Mesodermal cell (in vitro differentiated cells): ENCODE measurements at regions not wholly inside any gene's neighbourhood (a gene's known extent, or its start where the extent isn't known, plus 50 kb on each side); places are given as distances from the start of the nearest gene placed in this dataset.
"Not testable (repeated sequence)": the region's sequence is repeated elsewhere in the genome, so short reads cannot be mapped to it uniquely, and the experiment has no call there.

Experiments used
- H3K27ac ChIP-seq: 2 replicates; pipeline ENCODE4 v1.7.0; 2013; ENCODE audit warnings: mild to moderate bottlenecking, low read depth, low read length, moderate library complexity; ENCODE audit not compliant: severe bottlenecking
- H3K36me3 ChIP-seq: 2 replicates; pipeline ENCODE4 v1.7.1; 2013; ENCODE audit warnings: mild to moderate bottlenecking, low read length, moderate library complexity; ENCODE audit not compliant: control insufficient read depth, insufficient read depth
- H3K4me1 ChIP-seq: one replicate; pipeline ENCODE4 v1.7.1; 2013; ENCODE audit warnings: mild to moderate bottlenecking, low read length; ENCODE audit not compliant: insufficient read depth, control insufficient read depth, poor library complexity, severe bottlenecking
- H3K4me3 ChIP-seq: 2 replicates; pipeline ENCODE4 v1.7.0; 2013; ENCODE audit warnings: low read length, control low read depth, mild to moderate bottlenecking; ENCODE audit not compliant: insufficient read depth, poor library complexity, severe bottlenecking; ENCODE audit errors: extremely low read depth
- H3K9me3 ChIP-seq: 2 replicates; pipeline ENCODE4 v1.7.1; 2013; ENCODE audit warnings: mild to moderate bottlenecking, low read length, moderate library complexity; ENCODE audit not compliant: control insufficient read depth
- WGBS, 2 experiments: methylation state at CpG; one replicate each; pipeline ENCODE4 v1.1.5; 2013; ENCODE audit warnings: missing lambda C conversion rate in 2 of 2; ENCODE audit not compliant: insufficient coverage in 2 of 2; 5-methylcytosine and 5-hydroxymethylcytosine counted together

DNA sequence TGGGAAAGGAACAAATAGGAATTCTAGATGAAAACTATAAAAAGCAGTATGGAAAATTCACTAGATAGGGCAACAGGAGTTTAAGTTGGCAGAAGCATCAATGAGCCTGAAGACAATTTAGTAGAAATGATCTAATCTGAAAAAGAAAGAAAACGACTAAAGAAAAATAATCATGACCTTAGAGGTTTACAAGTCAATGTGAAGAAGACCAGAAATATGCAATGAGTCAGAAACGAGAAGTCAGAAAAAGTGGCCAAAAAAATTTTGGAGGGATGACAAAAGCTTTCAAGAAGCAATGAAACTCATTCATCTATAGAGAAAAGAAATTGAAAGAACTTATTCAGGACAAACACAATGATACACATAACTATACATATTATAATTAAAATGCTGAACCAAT, 1244.0 kb downstream of the RPIA start:
- H3K4me1 ChIP-seq, H3K4me3 ChIP-seq, H3K9me3 ChIP-seq, H3K27ac ChIP-seq, H3K36me3 ChIP-seq: not testable (repeated sequence)
- no CpG with 5 or more reads among the region's 2 CpGs for WGBS, 2 experiments

DNA sequence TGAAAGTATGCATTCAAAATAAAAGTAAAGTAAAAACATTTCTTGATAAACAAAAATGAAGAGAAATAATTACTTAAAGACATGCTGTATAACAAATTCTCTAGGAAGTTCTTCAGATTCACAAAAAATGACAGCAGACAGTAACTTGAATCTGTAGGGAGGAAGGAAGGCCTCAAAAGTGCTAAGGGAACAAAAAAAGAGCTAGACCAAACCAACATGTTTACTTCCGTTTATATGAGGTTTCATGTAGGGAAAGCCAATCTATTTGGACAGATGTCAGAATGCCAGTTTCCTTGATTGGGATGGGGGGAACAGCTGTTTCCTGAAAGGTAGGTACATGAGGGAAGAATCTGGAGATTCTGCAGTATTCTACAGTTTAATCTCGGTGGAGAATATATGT, 1244.5 kb downstream of the RPIA start:
- no CpG with 5 or more reads among the region's 2 CpGs for WGBS, 2 experiments
- H3K27ac ChIP-seq: not testable (repeated sequence)

DNA sequence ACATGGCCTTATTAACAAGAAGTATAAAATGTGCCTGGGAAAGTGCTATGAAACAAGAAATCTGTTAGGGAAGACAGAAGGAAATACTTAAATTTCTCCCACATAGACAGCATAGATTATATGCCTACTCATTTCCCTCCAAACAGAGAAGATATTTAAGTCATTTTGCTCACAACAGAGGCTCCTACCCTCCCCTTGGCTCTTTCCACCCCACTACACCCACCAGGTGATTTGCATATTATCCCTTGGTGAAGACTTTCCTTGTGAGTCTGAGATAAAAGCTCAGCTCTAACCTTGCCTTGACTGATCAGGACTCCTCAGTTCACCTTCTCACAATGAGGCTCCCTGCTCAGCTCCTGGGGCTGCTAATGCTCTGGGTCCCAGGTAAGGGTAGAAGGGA, 1245.1 kb downstream of the RPIA start:
- not testable (repeated sequence) for H3K4me3 ChIP-seq, H3K36me3 ChIP-seq, H3K4me1 ChIP-seq, H3K9me3 ChIP-seq, H3K27ac ChIP-seq

More for the DNA sequence above, 1244.5 kb downstream of the RPIA start:
- H3K4me3 ChIP-seq, H3K9me3 ChIP-seq, H3K4me1 ChIP-seq, H3K36me3 ChIP-seq: not testable (repeated sequence)

DNA sequence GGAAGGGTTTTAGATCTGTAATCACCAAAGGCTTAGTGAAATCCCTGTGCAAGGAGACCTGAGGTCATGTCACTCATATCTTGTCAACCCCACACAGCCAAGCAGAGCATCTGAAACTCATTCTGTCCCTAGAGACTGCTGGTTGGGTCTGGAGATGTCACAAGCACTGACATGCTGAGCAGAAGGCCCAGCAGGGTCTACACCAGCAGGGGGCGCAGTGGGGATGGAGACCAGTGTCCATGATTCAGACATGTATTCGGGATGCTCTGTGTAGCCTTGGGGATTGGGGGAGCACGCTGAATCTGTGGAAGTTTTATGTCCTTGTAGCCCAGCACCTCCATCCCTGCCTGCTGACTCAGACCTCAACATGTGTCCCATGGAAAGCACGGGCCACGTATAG, 1247.3 kb downstream of the RPIA start:
- WGBS, 2 experiments: 37 to 52% methylated on average over 2 to 4 of the region's 5 CpGs

DNA sequence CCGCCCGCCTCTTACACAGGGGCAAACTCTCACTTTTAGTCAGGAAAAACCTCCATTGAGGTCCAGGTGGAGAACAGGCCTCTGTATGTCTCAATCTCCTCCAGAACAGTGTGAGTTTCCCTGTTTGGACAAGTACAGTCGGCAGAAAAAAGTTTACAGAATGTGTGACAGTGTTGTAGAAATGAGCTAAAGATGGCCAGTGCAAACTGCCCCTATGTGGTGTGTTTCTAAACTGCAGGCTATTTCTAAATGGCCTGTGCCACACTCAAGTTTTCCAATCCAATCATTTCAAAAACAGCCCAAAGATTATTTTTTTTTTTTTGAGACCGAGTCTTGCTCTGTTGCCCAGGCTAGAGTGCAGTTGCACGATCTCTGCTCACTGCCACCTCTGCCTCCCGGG, 1252.8 kb downstream of the RPIA start:
- no CpG with 5 or more reads among the region's 6 CpGs for WGBS, 2 experiments
- not testable (repeated sequence) for H3K36me3 ChIP-seq, H3K27ac ChIP-seq, H3K4me3 ChIP-seq, H3K4me1 ChIP-seq, H3K9me3 ChIP-seq

More for the DNA sequence above, 1247.3 kb downstream of the RPIA start:
- not testable (repeated sequence) for H3K36me3 ChIP-seq, H3K4me3 ChIP-seq, H3K4me1 ChIP-seq, H3K27ac ChIP-seq, H3K9me3 ChIP-seq

DNA sequence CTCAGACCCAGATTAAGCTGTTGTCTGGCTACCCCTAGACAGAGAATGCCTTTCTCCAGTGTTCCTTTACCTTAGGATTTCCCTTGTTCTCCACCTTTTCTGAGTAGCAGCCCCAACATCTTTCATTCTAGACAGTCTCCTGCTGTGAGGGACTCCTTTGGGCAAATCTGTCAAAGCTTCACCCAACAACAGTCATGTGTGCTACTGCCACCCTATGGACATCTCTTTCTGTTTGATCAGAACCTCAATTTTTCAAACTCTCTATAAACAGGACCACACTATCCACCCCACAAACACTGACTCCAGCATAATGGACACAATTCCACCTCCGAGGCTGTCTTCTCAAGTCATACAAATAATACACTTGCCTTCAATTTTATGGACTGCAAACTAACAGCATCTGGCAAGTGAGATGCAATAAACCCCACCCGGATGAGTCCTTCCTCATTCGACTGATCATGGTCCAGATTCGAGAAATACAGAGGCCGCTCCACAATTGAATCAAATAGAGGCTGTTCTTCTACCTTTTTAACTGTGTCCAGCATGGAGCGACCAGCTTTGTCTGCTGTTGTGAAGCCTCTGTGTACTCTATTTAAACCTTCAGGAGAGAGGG, 1253.6 kb downstream of the RPIA start:
- not testable (repeated sequence) for H3K4me1 ChIP-seq, H3K9me3 ChIP-seq, H3K4me3 ChIP-seq, H3K27ac ChIP-seq, H3K36me3 ChIP-seq
- WGBS, 2 experiments: no CpG with 5 or more reads among the region's 6 CpGs

DNA sequence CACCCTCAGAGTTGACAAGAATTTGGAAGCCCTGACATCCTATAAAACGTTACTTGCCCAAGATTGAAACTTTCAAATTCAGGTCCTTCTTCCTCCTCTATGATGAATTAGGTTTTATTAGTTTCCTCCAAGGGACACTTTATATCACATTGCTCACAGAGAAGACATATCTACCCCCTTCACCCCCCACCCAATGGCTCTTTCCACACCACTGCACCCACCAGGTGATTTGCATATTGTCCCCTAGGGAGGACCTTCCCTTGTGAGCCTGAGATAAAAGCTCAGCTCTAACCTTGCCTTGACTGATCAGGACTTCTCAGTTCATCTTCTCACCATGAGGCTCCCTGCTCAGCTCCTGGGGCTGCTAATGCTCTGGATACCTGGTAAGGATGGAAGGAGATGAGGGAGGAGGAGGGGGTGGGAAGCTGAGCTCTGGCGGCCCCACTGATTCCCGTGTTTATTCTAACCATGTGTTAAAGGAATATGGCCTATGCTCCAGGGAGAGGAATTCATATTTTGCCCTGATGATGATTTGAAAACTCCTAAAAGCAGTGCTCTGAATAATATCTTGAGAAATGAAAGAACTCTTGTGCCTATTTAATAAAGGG, 1255.8 kb downstream of the RPIA start:
- not testable (repeated sequence) for H3K4me3 ChIP-seq, H3K36me3 ChIP-seq, H3K4me1 ChIP-seq, H3K27ac ChIP-seq, H3K9me3 ChIP-seq
- WGBS, 2 experiments: 43 to 80% methylated on average over 1 to 2 of the region's 3 CpGs

DNA sequence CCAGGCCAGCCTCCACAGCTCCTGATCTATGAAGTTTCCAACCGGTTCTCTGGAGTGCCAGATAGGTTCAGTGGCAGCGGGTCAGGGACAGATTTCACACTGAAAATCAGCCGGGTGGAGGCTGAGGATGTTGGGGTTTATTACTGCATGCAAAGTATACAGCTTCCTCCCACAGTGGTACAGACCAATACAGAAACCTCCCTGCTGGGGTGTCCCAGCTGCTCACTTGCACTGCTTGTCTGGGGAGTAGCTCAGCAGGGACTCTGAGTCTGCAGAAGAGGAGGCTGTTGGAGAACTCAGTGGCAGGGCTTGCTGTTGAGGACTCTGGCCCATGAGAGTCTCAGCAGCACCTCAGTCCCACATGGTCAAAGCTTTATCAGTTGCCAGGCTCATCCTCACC, 1256.6 kb downstream of the RPIA start:
- not testable (repeated sequence) for H3K9me3 ChIP-seq, H3K27ac ChIP-seq, H3K36me3 ChIP-seq, H3K4me1 ChIP-seq, H3K4me3 ChIP-seq
- no CpG with 5 or more reads among the region's 3 CpGs for WGBS, 2 experiments

DNA sequence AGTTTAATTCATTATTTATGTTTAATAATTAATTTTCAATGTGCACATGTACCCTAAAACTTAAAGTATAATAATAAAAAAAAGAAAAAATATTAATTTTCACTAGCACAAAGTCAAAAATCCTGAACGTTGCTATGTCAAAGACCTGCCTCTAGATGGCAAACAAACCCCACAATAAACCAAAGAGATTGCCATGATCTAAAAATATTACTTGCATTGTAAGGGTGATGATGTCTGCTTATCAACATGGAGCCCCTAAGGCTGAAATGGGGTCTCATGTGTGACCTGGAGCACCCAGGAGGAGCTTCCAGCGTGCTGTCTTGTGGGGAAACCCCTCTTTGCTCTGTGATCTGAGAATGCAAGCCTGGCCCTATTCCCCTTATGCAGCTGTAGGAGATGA, 1259.3 kb downstream of the RPIA start:
- not testable (repeated sequence) for H3K4me3 ChIP-seq, H3K27ac ChIP-seq, H3K36me3 ChIP-seq, H3K4me1 ChIP-seq, H3K9me3 ChIP-seq
- no CpG with 5 or more reads among the region's 2 CpGs for WGBS, 2 experiments

DNA sequence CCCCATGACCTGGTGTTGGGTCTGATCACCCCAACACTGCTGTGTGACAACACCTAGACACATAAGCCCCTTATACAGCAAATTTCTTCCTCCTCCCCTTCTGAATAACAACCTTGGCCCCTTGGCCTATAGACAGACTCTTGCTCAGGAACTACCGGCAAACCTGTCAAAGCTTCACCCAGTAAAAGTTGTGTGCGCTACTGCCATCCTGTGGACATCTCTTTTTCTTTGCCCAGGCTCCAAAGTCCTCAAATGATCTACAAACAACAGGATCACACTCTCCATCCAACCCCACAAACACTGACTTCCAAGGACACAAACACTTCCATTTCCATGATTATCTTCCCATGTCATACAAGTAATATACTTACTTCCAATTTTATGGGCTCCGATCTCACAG, 1265.8 kb downstream of the RPIA start:
- not testable (repeated sequence) for H3K27ac ChIP-seq, H3K36me3 ChIP-seq, H3K4me3 ChIP-seq, H3K4me1 ChIP-seq, H3K9me3 ChIP-seq
- 76 to 79% methylated on average over 2 of the region's 3 CpGs for WGBS, 2 experiments

DNA sequence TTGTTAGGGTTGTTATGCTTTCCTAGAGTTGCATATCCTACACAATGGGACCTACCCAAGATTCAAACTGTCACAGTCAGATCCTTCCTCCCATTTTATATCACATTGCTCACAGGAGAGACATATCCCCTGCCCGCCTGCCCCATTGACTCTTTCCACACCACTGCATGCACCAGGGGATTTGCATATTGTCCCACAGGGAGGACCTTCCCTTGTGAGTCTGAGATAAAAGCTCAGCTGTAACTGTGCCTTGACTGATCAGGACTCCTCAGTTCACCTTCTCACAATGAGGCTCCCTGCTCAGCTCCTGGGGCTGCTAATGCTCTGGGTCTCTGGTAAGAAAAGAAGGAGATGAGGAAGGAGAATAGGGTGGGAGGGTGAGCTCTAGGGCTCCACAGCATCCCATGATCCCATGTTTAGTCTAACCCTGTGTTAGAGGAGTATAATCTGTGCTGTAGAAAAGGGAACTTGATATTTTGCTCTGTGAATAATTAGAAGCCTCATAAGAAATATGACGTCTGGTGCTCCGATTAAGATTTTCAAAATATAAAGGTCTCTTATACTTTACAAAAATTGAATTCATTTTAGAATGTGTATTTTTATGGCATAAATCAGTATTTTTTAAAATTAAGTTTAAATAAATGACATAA, 1268.4 kb downstream of the RPIA start:
- H3K4me3 ChIP-seq, H3K27ac ChIP-seq, H3K4me1 ChIP-seq, H3K9me3 ChIP-seq, H3K36me3 ChIP-seq: not testable (repeated sequence)
- no CpG with 5 or more reads among the region's 3 CpGs for WGBS, 2 experiments
